GM23338 (cell line): ENCODE measurements at regions not wholly inside any gene's neighbourhood (a gene's known extent, or its start where the extent isn't known, plus 50 kb on each side); places are given as distances from the start of the nearest gene placed in this dataset.

ENCODE experiments used
- ATAC-seq: fragments of 200-7000 bp; cut with Tn5 transposase; 3 replicates; pipeline ENCODE4 v1.9.1; 2020
- DNase-seq: peaks from one replicate; pipeline ENCODE4 v3.0.0-alpha.2; 2015; ENCODE audit warnings: low spot score
- H2AFZ ChIP-seq: fragments of 200-600 bp; sonication (generic); 2 replicates; pipeline ENCODE4 v1.8.0; 2016; ENCODE audit warnings: antibody characterized with exemption, mild to moderate bottlenecking, moderate library complexity
- H3F3A ChIP-seq: fragments of 200-600 bp; sonication (generic); replicated peaks from 2 replicates; pipeline ENCODE4 v1.8.0; 2017; ENCODE audit warnings: antibody characterized with exemption, mixed run types, low read depth
- H3K27ac ChIP-seq: fragments of 200-600 bp; sonication (generic); 2 replicates; pipeline ENCODE4 v1.6.1; 2016; ENCODE audit warnings: low read depth
- H3K27me3 ChIP-seq: fragments of 200-600 bp; sonication (generic); 2 replicates; pipeline ENCODE4 v1.8.0; 2016; ENCODE audit warnings: mild to moderate bottlenecking, mixed run types, moderate library complexity; ENCODE audit not compliant: insufficient read depth
- H3K36me3 ChIP-seq: fragments of 200-600 bp; sonication (generic); 2 replicates; pipeline ENCODE4 v1.8.0; 2016; ENCODE audit warnings: mild to moderate bottlenecking; ENCODE audit not compliant: insufficient read depth
- H3K4me1 ChIP-seq: fragments of 200-600 bp; sonication (generic); 2 replicates; pipeline ENCODE4 v1.8.0; 2016; ENCODE audit warnings: mild to moderate bottlenecking, moderate library complexity; ENCODE audit not compliant: insufficient read depth
- H3K4me2 ChIP-seq: fragments of 200-600 bp; sonication (generic); 2 replicates; pipeline ENCODE4 v1.7.1; 2017; ENCODE audit warnings: mixed run types
- H3K4me3 ChIP-seq: fragments of 200-600 bp; sonication (generic); 2 replicates; pipeline ENCODE4 v1.6.1; 2016; ENCODE audit warnings: mixed run types
- H3K79me2 ChIP-seq: fragments of 200-600 bp; sonication (generic); replicated peaks from 2 replicates; pipeline ENCODE4 v1.8.0; 2017; ENCODE audit warnings: mild to moderate bottlenecking; ENCODE audit not compliant: insufficient read depth
- H3K9me2 ChIP-seq: fragments of 200-600 bp; sonication (generic); 2 replicates; pipeline ENCODE4 v1.8.0; 2017; ENCODE audit not compliant: insufficient read depth
- H4K20me1 ChIP-seq: fragments of 200-600 bp; sonication (generic); replicated peaks from 2 replicates; pipeline ENCODE4 v1.8.0; 2017; ENCODE audit warnings: mild to moderate bottlenecking; ENCODE audit not compliant: insufficient read depth
- H3K27ac Mint-ChIP-seq: 2 replicates; pipeline ENCODE4 v1.8.0; 2020; ENCODE audit warnings: inconsistent platforms, mild to moderate bottlenecking, moderate library complexity, mixed read lengths
- H3K27me3 Mint-ChIP-seq: 3 replicates; pipeline ENCODE4 v1.8.0; 2022; ENCODE audit warnings: low read depth, mild to moderate bottlenecking, moderate library complexity, mixed read lengths, inconsistent platforms; ENCODE audit not compliant: insufficient read depth, poor library complexity
- H3K36me3 Mint-ChIP-seq: 3 replicates; pipeline ENCODE4 v1.8.0; 2021; ENCODE audit warnings: low read depth, mild to moderate bottlenecking, inconsistent platforms, moderate library complexity, mixed read lengths
- H3K4me1 Mint-ChIP-seq: 3 replicates; pipeline ENCODE4 v1.8.0; 2020; ENCODE audit warnings: mild to moderate bottlenecking, inconsistent platforms, mixed read lengths
- H3K4me3 Mint-ChIP-seq: 3 replicates; pipeline ENCODE4 v1.8.0; 2021; ENCODE audit warnings: moderate library complexity, mild to moderate bottlenecking, inconsistent platforms, mixed read lengths
- H3K9me3 Mint-ChIP-seq: 3 replicates; pipeline ENCODE4 v1.8.0; 2020; ENCODE audit warnings: moderate library complexity, mild to moderate bottlenecking, inconsistent platforms, mixed read lengths
- CREB1 ChIP-seq: fragments of 250-450 bp; sonication (Bioruptor Pico); IDR thresholded peaks from 2 replicates; pipeline ENCODE4 v1.5.0; 2020; ENCODE audit warnings: low read depth, mild to moderate bottlenecking, moderate library complexity
- EZH2 ChIP-seq: fragments of 200-600 bp; sonication (generic); IDR thresholded peaks from one replicate; pipeline ENCODE4 v1.8.0; 2017; ENCODE audit warnings: antibody characterized with exemption, mild to moderate bottlenecking, low read depth; ENCODE audit not compliant: unreplicated experiment
- EZH2phosphoT487 ChIP-seq: fragments of 200-600 bp; sonication (generic); IDR thresholded peaks from one replicate; pipeline ENCODE4 v1.8.1; 2018; ENCODE audit warnings: antibody characterized with exemption; ENCODE audit not compliant: unreplicated experiment
- JUNB ChIP-seq: IDR thresholded peaks from one replicate; pipeline ENCODE4 v1.6.1; 2016; ENCODE audit warnings: antibody characterized with exemption; ENCODE audit not compliant: unreplicated experiment
- NANOG ChIP-seq: IDR thresholded peaks from 2 replicates; pipeline ENCODE4 v1.6.1; 2016; ENCODE audit warnings: antibody characterized with exemption, borderline replicate concordance
- POLR2AphosphoS5 ChIP-seq: IDR thresholded peaks from 2 replicates; pipeline ENCODE4 v1.6.1; 2016; ENCODE audit warnings: antibody characterized with exemption, low read depth
- STAT1 ChIP-seq: IDR thresholded peaks from one replicate; pipeline ENCODE4 v1.6.1; 2016; ENCODE audit warnings: antibody characterized with exemption; ENCODE audit not compliant: unreplicated experiment
- ZNF114 ChIP-seq: fragments of 250-450 bp; sonication (Bioruptor Pico); IDR thresholded peaks from 2 replicates; pipeline ENCODE4 v1.5.0; 2020; ENCODE audit warnings: mild to moderate bottlenecking, moderate library complexity
- ZNF331 ChIP-seq: fragments of 250-450 bp; sonication (Bioruptor Pico); IDR thresholded peaks from 2 replicates; pipeline ENCODE4 v1.5.0; 2020; ENCODE audit warnings: low read depth, mild to moderate bottlenecking, moderate library complexity
- TF ChIP-seq, protein P1 (sequence below): IDR thresholded peaks from one replicate; pipeline ENCODE4 v1.6.1; 2018; ENCODE audit warnings: antibody characterized with exemption; ENCODE audit not compliant: unreplicated experiment
- TF ChIP-seq, protein P2 (sequence below): fragments of 250-450 bp; sonication (Bioruptor Pico); IDR thresholded peaks from 2 replicates; pipeline ENCODE4 v1.5.0; 2020; ENCODE audit warnings: mild to moderate bottlenecking, moderate library complexity
- TF ChIP-seq, protein P3 (sequence below): IDR thresholded peaks from 2 replicates; pipeline ENCODE4 v1.6.1; 2016; ENCODE audit warnings: antibody characterized with exemption
- TF ChIP-seq, protein P4 (sequence below), 2 experiments: fragments of 200-600 bp in 1 of 2; sonication (generic) in 1 of 2; conservative IDR thresholded peaks; 2 replicates each; pipeline versions ENCODE4 v1.5.1 to v1.6.1; 2016 to 2017; ENCODE audit warnings: antibody characterized with exemption in 2 of 2, low read depth in 2 of 2, mild to moderate bottlenecking in 2 of 2, moderate library complexity in 1 of 2

DNA sequence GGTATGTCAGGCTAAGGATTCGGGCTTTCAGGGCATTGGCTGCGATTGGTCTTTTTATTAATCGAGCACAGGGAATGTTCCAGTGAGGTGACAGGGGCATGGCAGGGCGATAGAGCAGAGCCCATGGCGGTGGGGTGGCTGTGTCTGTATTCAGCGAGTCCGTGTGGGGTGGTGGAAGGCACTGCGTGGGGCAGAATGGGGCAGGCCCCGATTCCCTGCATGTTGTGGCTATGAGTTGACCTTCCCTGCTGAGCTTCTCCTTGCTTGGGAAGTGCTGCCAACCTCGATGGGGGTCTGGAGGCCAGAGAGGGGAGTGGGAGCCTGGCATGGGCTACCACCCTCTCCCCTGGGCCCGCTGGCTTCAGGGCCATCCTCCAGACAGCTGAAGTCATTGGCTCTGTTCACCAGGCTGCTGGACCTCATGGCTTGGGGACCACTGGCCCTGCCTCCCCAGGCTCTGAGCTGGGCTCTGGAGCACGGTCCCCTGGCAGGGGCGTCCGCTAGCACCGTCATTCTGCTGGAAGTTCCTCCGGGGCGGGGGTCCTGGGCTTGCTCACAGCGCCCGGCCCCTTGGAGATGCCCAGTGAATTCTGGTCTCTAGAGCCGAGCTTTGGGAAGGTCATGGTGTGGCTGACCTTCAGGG, 92.1 kb downstream of the NPIPB11 start:
- no peak overlapping the region for H3K4me3 ChIP-seq
- no peaks in the 10 kb centered on the region for H3K27me3 ChIP-seq
- no peak overlapping the region for H3K27ac ChIP-seq
- Mint-ChIP-seq H3K4me1 (peaks cover 22% of the 10 kb centered on the region), H3K4me3 (no peak overlapping the region), H3K27me3 (peaks cover 9% of the 10 kb centered on the region), H3K27ac (peak overlapping the region; percentile 72; the same call in 1 of the 2 replicates), H3K36me3 (no peaks in the 10 kb centered on the region), H3K9me3 (no peaks in the 10 kb centered on the region)
- no peak for ATAC-seq
- no peaks in the 10 kb centered on the region for H3F3A ChIP-seq
- no peak overlapping the region for H3K4me2 ChIP-seq
- H3K79me2 ChIP-seq: no peaks in the 10 kb centered on the region
- H3K36me3 ChIP-seq: no peaks in the 10 kb centered on the region
- H3K9me2 ChIP-seq: no peaks in the 10 kb centered on the region
- no peak for TF ChIP-seq CREB1
- TF ChIP-seq, protein P1, sequence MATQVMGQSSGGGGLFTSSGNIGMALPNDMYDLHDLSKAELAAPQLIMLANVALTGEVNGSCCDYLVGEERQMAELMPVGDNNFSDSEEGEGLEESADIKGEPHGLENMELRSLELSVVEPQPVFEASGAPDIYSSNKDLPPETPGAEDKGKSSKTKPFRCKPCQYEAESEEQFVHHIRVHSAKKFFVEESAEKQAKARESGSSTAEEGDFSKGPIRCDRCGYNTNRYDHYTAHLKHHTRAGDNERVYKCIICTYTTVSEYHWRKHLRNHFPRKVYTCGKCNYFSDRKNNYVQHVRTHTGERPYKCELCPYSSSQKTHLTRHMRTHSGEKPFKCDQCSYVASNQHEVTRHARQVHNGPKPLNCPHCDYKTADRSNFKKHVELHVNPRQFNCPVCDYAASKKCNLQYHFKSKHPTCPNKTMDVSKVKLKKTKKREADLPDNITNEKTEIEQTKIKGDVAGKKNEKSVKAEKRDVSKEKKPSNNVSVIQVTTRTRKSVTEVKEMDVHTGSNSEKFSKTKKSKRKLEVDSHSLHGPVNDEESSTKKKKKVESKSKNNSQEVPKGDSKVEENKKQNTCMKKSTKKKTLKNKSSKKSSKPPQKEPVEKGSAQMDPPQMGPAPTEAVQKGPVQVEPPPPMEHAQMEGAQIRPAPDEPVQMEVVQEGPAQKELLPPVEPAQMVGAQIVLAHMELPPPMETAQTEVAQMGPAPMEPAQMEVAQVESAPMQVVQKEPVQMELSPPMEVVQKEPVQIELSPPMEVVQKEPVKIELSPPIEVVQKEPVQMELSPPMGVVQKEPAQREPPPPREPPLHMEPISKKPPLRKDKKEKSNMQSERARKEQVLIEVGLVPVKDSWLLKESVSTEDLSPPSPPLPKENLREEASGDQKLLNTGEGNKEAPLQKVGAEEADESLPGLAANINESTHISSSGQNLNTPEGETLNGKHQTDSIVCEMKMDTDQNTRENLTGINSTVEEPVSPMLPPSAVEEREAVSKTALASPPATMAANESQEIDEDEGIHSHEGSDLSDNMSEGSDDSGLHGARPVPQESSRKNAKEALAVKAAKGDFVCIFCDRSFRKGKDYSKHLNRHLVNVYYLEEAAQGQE: no peak
- no peak for TF ChIP-seq ZNF331 (CRISPR knock-in tag)
- TF ChIP-seq ZNF114 (CRISPR knock-in tag): no peak
- no peak for TF ChIP-seq JUNB
- no peak for TF ChIP-seq POLR2AphosphoS5
- TF ChIP-seq EZH2: no peak
- TF ChIP-seq NANOG: no peak
- TF ChIP-seq, protein P2, sequence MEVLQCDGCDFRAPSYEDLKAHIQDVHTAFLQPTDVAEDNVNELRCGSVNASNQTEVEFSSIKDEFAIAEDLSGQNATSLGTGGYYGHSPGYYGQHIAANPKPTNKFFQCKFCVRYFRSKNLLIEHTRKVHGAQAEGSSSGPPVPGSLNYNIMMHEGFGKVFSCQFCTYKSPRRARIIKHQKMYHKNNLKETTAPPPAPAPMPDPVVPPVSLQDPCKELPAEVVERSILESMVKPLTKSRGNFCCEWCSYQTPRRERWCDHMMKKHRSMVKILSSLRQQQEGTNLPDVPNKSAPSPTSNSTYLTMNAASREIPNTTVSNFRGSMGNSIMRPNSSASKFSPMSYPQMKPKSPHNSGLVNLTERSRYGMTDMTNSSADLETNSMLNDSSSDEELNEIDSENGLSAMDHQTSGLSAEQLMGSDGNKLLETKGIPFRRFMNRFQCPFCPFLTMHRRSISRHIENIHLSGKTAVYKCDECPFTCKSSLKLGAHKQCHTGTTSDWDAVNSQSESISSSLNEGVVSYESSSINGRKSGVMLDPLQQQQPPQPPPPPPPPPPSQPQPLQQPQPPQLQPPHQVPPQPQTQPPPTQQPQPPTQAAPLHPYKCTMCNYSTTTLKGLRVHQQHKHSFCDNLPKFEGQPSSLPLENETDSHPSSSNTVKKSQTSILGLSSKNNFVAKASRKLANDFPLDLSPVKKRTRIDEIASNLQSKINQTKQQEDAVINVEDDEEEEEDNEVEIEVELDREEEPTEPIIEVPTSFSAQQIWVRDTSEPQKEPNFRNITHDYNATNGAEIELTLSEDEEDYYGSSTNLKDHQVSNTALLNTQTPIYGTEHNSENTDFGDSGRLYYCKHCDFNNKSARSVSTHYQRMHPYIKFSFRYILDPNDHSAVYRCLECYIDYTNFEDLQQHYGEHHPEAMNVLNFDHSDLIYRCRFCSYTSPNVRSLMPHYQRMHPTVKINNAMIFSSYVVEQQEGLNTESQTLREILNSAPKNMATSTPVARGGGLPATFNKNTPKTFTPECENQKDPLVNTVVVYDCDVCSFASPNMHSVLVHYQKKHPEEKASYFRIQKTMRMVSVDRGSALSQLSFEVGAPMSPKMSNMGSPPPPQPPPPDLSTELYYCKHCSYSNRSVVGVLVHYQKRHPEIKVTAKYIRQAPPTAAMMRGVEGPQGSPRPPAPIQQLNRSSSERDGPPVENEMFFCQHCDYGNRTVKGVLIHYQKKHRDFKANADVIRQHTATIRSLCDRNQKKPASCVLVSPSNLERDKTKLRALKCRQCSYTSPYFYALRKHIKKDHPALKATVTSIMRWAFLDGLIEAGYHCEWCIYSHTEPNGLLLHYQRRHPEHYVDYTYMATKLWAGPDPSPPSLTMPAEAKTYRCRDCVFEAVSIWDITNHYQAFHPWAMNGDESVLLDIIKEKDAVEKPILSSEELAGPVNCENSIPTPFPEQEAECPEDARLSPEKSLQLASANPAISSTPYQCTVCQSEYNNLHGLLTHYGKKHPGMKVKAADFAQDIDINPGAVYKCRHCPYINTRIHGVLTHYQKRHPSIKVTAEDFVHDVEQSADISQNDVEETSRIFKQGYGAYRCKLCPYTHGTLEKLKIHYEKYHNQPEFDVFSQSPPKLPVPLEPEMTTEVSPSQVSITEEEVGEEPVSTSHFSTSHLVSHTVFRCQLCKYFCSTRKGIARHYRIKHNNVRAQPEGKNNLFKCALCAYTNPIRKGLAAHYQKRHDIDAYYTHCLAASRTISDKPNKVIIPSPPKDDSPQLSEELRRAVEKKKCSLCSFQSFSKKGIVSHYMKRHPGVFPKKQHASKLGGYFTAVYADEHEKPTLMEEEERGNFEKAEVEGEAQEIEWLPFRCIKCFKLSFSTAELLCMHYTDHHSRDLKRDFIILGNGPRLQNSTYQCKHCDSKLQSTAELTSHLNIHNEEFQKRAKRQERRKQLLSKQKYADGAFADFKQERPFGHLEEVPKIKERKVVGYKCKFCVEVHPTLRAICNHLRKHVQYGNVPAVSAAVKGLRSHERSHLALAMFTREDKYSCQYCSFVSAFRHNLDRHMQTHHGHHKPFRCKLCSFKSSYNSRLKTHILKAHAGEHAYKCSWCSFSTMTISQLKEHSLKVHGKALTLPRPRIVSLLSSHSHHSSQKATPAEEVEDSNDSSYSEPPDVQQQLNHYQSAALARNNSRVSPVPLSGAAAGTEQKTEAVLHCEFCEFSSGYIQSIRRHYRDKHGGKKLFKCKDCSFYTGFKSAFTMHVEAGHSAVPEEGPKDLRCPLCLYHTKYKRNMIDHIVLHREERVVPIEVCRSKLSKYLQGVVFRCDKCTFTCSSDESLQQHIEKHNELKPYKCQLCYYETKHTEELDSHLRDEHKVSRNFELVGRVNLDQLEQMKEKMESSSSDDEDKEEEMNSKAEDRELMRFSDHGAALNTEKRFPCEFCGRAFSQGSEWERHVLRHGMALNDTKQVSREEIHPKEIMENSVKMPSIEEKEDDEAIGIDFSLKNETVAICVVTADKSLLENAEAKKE: no peak
- TF ChIP-seq EZH2phosphoT487: no peak
- TF ChIP-seq, protein P3, sequence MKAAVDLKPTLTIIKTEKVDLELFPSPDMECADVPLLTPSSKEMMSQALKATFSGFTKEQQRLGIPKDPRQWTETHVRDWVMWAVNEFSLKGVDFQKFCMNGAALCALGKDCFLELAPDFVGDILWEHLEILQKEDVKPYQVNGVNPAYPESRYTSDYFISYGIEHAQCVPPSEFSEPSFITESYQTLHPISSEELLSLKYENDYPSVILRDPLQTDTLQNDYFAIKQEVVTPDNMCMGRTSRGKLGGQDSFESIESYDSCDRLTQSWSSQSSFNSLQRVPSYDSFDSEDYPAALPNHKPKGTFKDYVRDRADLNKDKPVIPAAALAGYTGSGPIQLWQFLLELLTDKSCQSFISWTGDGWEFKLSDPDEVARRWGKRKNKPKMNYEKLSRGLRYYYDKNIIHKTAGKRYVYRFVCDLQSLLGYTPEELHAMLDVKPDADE: no peak
- TF ChIP-seq, protein P4, sequence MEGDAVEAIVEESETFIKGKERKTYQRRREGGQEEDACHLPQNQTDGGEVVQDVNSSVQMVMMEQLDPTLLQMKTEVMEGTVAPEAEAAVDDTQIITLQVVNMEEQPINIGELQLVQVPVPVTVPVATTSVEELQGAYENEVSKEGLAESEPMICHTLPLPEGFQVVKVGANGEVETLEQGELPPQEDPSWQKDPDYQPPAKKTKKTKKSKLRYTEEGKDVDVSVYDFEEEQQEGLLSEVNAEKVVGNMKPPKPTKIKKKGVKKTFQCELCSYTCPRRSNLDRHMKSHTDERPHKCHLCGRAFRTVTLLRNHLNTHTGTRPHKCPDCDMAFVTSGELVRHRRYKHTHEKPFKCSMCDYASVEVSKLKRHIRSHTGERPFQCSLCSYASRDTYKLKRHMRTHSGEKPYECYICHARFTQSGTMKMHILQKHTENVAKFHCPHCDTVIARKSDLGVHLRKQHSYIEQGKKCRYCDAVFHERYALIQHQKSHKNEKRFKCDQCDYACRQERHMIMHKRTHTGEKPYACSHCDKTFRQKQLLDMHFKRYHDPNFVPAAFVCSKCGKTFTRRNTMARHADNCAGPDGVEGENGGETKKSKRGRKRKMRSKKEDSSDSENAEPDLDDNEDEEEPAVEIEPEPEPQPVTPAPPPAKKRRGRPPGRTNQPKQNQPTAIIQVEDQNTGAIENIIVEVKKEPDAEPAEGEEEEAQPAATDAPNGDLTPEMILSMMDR (conservative IDR thresholded peaks at IDR 0.05; ENCODE audit: low read depth in 2 of 2): no peak
- no peak for TF ChIP-seq STAT1
- H4K20me1 ChIP-seq: no peaks in the 10 kb centered on the region
- no peak overlapping the region for H2AFZ ChIP-seq
- H3K4me1 ChIP-seq: no peaks in the 10 kb centered on the region
- no peak for DNase-seq
